ENCODE measurements at regions not wholly inside any gene's neighbourhood (a gene's known extent, or its start where the extent isn't known, plus 50 kb on each side); places are given as distances from the start of the nearest gene placed in this dataset.
"Not testable (repeated sequence)": the region's sequence is repeated elsewhere in the genome, so short reads cannot be mapped to it uniquely, and the experiment has no call there.

GRCh38 chr20:47845382-47845977 is 60.2 kb upstream of the SULF2 start:
- H2AFZ ChIP-seq; H3K4me3 ChIP-seq; H3K79me2 ChIP-seq (ENCODE audit: low read depth); H3K9me3 ChIP-seq (ENCODE audit: insufficient read depth, low read depth); POLR2A ChIA-PET (ENCODE audit: unreplicated experiment); CTCF ChIA-PET; H3K9me2 ChIP-seq (ENCODE audit: insufficient read depth); H4K20me1 ChIP-seq (ENCODE audit: insufficient read depth); H3K36me3 ChIP-seq (ENCODE audit: low read depth); BruUV-seq (replicated peaks); H3K27me3 ChIP-seq (ENCODE audit: insufficient read depth, low read depth): not testable (repeated sequence)
- Histone ChIP-seq H3K4me1 (replicated peaks; ENCODE audit: insufficient read depth) (peaks cover 70% of the 10 kb centered on the region), H3K4me2 (peak overlapping the region; percentile 69), H3K27ac (peak overlapping the region; percentile 95), H3F3A (ENCODE audit: insufficient read depth, low read depth) (peaks cover 45% of the 10 kb centered on the region)
- DNase-seq = peak; percentile 51 to 57
- intact Hi-C loops (cut with micrococcal nuclease; ENCODE audit: unreplicated experiment) = loop anchor here (2.0 kb wide), 1 partner anchor 59 kb away; no protein-coding TSS in a partner anchor

GRCh38 chr20:47844568-47844906 is 59.3 kb upstream of the SULF2 start:
- H3K27me3 ChIP-seq (ENCODE audit: insufficient read depth, low read depth); BruUV-seq (replicated peaks); H4K20me1 ChIP-seq (ENCODE audit: insufficient read depth); H3K36me3 ChIP-seq (ENCODE audit: low read depth); H3K79me2 ChIP-seq (ENCODE audit: low read depth); H3K4me3 ChIP-seq; H2AFZ ChIP-seq; H3K9me3 ChIP-seq (ENCODE audit: insufficient read depth, low read depth); H3K9me2 ChIP-seq (ENCODE audit: insufficient read depth): not testable (repeated sequence)
- ChIA-PET CTCF (interaction anchor here (0.9 kb wide), 1 partner anchor 776 kb away, joined by 4 read pairs; no protein-coding TSS in a partner anchor), POLR2A (ENCODE audit: unreplicated experiment) (interaction anchor here (0.5 kb wide), 1 partner anchor 35 kb away, joined by 4 read pairs; no protein-coding TSS in a partner anchor)
- peaks cover 66% of the 10 kb centered on the region for H3K4me1 ChIP-seq (replicated peaks; ENCODE audit: insufficient read depth)
- peak overlapping the region; percentile 95 for H3K27ac ChIP-seq
- peak in 1 of 2 experiments; percentile 53 for DNase-seq
- peak overlapping the region; percentile 69 for H3K4me2 ChIP-seq
- H3F3A ChIP-seq (ENCODE audit: insufficient read depth, low read depth) = peaks cover 36% of the 10 kb centered on the region
- intact Hi-C loops (cut with micrococcal nuclease; ENCODE audit: unreplicated experiment) = loop anchor here (2.0 kb wide), 1 partner anchor 58 kb away; no protein-coding TSS in a partner anchor

DNA sequence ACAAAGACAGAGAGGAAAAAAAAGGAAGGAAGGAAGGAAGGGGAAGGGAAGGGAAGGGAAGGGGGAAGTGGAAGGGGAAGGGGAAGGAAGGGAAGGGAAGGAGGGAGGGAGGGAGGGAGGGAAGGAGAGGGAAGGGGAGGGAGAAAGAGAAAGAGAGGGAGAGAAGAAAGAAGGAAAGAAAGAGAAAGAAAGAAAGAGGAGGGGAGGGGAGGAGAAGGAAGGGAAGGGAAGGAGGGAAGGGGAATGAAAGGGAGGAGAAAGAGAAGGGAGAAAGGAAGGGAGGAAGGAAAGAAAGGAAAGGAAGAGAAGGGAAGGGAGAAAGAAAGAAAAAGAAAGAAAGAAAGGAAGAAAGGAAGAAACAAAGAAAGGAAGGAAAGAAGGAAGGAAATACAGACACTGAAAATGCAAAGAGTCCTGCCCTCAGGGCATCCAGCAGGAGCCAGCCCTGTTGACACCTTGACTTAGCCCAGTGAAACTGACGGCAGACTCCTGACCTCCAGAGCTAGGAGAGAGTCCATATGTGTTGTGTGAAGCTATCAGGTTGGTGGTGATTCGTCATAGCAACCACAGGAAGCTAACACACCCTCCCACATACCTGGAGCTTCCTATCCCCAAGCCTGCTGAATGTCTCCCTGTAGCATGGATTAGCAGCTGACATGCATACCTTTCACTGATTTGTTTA is 58.7 kb upstream of the SULF2 start:
- no peaks in the 10 kb centered on the region for H3K27me3 ChIP-seq (ENCODE audit: insufficient read depth, low read depth)
- TF ChIP-seq, protein P1, sequence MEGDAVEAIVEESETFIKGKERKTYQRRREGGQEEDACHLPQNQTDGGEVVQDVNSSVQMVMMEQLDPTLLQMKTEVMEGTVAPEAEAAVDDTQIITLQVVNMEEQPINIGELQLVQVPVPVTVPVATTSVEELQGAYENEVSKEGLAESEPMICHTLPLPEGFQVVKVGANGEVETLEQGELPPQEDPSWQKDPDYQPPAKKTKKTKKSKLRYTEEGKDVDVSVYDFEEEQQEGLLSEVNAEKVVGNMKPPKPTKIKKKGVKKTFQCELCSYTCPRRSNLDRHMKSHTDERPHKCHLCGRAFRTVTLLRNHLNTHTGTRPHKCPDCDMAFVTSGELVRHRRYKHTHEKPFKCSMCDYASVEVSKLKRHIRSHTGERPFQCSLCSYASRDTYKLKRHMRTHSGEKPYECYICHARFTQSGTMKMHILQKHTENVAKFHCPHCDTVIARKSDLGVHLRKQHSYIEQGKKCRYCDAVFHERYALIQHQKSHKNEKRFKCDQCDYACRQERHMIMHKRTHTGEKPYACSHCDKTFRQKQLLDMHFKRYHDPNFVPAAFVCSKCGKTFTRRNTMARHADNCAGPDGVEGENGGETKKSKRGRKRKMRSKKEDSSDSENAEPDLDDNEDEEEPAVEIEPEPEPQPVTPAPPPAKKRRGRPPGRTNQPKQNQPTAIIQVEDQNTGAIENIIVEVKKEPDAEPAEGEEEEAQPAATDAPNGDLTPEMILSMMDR (conservative IDR thresholded peaks at IDR 0.05) = no peak
- TF ChIP-seq EZH2 (IDR thresholded peaks at IDR 0.05; ENCODE audit: low read depth) = no peak
- 0 out of 2 replicates have a peak, but pooled peaks cover 5% of the 10 kb centered on the region for H3K79me2 ChIP-seq (ENCODE audit: low read depth)
- no peak overlapping the region for H2AFZ ChIP-seq
- no peak overlapping the region for H3K4me3 ChIP-seq
- no TSS peak for BruUV-seq (replicated peaks)
- no peaks in the 10 kb centered on the region for H3K9me2 ChIP-seq (ENCODE audit: insufficient read depth)
- H3K9me3 ChIP-seq (ENCODE audit: insufficient read depth, low read depth) = no peaks in the 10 kb centered on the region
- peak; percentile 82 to 98 for DNase-seq
- ChIA-PET POLR2A (ENCODE audit: unreplicated experiment) (no interaction called here), CTCF (interaction anchor here (0.9 kb wide), 1 partner anchor 776 kb away, joined by 4 read pairs; no protein-coding TSS in a partner anchor)
- H3F3A ChIP-seq (ENCODE audit: insufficient read depth, low read depth) = peaks cover 31% of the 10 kb centered on the region; the same call in 1 of the 2 replicates
- no peaks in the 10 kb centered on the region for H3K36me3 ChIP-seq (ENCODE audit: low read depth)
- H4K20me1 ChIP-seq (ENCODE audit: insufficient read depth) = no peaks in the 10 kb centered on the region
- intact Hi-C loops (cut with micrococcal nuclease; ENCODE audit: unreplicated experiment) = loop anchor here (2.0 kb wide), 1 partner anchor 57 kb away; no protein-coding TSS in a partner anchor
- peak overlapping the region; percentile 95 for H3K27ac ChIP-seq
- H3K4me1 ChIP-seq (replicated peaks; ENCODE audit: insufficient read depth) = peaks cover 61% of the 10 kb centered on the region
- peak overlapping the region; percentile 69 for H3K4me2 ChIP-seq

- H2AFZ ChIP-seq; BruUV-seq (replicated peaks); H3K79me2 ChIP-seq (ENCODE audit: low read depth); H3K9me3 ChIP-seq (ENCODE audit: insufficient read depth, low read depth); CTCF ChIA-PET; H3K27me3 ChIP-seq (ENCODE audit: insufficient read depth, low read depth); H3K36me3 ChIP-seq (ENCODE audit: low read depth); intact Hi-C loops (cut with micrococcal nuclease; ENCODE audit: unreplicated experiment); H3K9me2 ChIP-seq (ENCODE audit: insufficient read depth); DNase-seq; H4K20me1 ChIP-seq (ENCODE audit: insufficient read depth); H3K4me3 ChIP-seq: not testable (repeated sequence)
- Histone ChIP-seq H3K4me1 (replicated peaks; ENCODE audit: insufficient read depth) (peaks cover 50% of the 10 kb centered on the region), H3K27ac (peak overlapping the region; percentile 95), H3F3A (ENCODE audit: insufficient read depth, low read depth) (peaks cover 27% of the 10 kb centered on the region; the same call in 1 of the 2 replicates), H3K4me2 (peak overlapping the region; percentile 69; the same call in 1 of the 2 replicates)
- POLR2A ChIA-PET (ENCODE audit: unreplicated experiment) = interaction anchor here (0.6 kb wide), 1 partner anchor 159 kb away, joined by 18 read pairs; no protein-coding TSS in a partner anchor
Measured at GRCh38 chr20:47842950-47843349, 57.7 kb upstream of the SULF2 start.

- H3K9me2 ChIP-seq (ENCODE audit: insufficient read depth); POLR2A ChIA-PET (ENCODE audit: unreplicated experiment); H3K79me2 ChIP-seq (ENCODE audit: low read depth); DNase-seq; H3K9me3 ChIP-seq (ENCODE audit: insufficient read depth, low read depth); BruUV-seq (replicated peaks); H3K27me3 ChIP-seq (ENCODE audit: insufficient read depth, low read depth); H3K4me3 ChIP-seq; H3K27ac ChIP-seq; CTCF ChIA-PET; H4K20me1 ChIP-seq (ENCODE audit: insufficient read depth); H3K4me2 ChIP-seq; H2AFZ ChIP-seq; H3K36me3 ChIP-seq (ENCODE audit: low read depth); intact Hi-C loops (cut with micrococcal nuclease; ENCODE audit: unreplicated experiment): not testable (repeated sequence)
- Histone ChIP-seq H3K4me1 (replicated peaks; ENCODE audit: insufficient read depth) (peaks cover 41% of the 10 kb centered on the region), H3F3A (ENCODE audit: insufficient read depth, low read depth) (peaks cover 24% of the 10 kb centered on the region; the same call in 1 of the 2 replicates)
Measured at GRCh38 chr20:47842004-47842403, 56.7 kb upstream of the SULF2 start.

GRCh38 chr20:47836256-47836817 is 51.1 kb upstream of the SULF2 start:
- H4K20me1 ChIP-seq (ENCODE audit: insufficient read depth); CTCF ChIA-PET; H3K9me3 ChIP-seq (ENCODE audit: insufficient read depth, low read depth); BruUV-seq (replicated peaks); H3F3A ChIP-seq (ENCODE audit: insufficient read depth, low read depth); H3K27ac ChIP-seq; DNase-seq; H2AFZ ChIP-seq; H3K36me3 ChIP-seq (ENCODE audit: low read depth); H3K4me3 ChIP-seq; H3K4me1 ChIP-seq (replicated peaks; ENCODE audit: insufficient read depth); H3K9me2 ChIP-seq (ENCODE audit: insufficient read depth); POLR2A ChIA-PET (ENCODE audit: unreplicated experiment); H3K4me2 ChIP-seq; H3K79me2 ChIP-seq (ENCODE audit: low read depth); H3K27me3 ChIP-seq (ENCODE audit: insufficient read depth, low read depth): not testable (repeated sequence)
- intact Hi-C loops (cut with micrococcal nuclease; ENCODE audit: unreplicated experiment) = loop anchor here (5.0 kb wide), 1 partner anchor 61 kb away; no protein-coding TSS in a partner anchor
